ENCODE measurements at regions not wholly inside any gene's neighbourhood (a gene's known extent, or its start where the extent isn't known, plus 50 kb on each side); places are given as distances from the start of the nearest gene placed in this dataset.
"Not testable (repeated sequence)": the region's sequence is repeated elsewhere in the genome, so short reads cannot be mapped to it uniquely, and the experiment has no call there.

DNA sequence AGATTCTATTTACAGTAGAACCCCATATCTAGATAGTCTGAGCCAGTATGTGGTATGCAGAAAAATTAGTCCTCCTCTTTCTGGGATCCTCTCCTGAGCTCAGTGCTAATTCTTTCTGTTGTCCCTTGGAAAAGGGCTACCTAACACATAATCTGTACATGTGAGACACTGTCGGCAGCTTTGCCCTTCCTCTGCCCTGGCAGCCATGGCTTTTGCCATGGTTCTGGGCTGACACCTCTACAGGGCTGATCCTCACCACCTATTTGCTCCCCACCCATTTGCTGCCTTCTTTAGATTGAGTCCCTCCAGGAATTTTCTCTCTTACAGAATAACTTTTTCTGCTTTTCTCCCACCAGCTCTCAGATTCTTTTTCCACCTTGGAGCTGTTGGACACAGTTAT, 64.7 kb upstream of the MAP9 start:
- DNase-seq, result no peak

DNA sequence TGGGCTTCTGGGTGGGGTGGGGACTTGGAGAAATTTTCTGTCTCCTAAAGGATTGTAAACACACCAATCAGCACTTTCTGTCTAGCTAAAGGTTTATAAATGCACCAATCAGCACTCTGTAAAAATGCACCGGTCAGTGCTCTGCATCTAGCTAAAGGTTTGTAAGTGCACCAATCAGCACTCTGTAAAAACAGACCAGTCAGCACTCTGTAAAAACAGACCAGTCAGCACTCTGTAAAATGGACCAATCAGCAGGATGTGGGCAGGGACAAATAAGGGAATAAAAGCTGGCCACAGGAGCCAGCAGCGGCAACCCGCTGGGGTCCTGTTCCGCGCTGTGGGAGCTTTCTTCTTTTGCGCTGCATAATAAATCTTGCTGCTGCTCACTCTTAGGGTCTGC, 63.0 kb upstream of the MAP9 start:
- DNase-seq, result not testable (repeated sequence)

DNA sequence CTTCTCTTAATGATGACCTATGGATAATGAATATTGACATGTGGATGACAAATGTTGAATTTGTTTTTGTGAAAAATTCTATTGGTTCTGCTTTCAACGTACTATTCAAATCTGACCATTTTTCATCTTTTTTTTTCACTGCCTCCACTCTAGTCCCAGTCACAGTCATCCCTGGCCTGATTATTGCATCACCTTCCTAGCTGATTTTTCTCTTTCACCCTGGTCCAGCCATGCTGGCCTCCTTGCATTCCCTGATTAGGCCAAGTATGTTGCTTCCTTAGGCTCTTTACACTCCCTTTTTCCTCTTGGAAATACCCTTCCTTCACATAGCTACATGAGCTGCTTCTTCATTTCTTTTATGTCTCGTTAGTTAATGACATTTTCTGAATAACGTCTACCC, 58.1 kb upstream of the MAP9 start:
- DNase-seq, result no peak

DNA sequence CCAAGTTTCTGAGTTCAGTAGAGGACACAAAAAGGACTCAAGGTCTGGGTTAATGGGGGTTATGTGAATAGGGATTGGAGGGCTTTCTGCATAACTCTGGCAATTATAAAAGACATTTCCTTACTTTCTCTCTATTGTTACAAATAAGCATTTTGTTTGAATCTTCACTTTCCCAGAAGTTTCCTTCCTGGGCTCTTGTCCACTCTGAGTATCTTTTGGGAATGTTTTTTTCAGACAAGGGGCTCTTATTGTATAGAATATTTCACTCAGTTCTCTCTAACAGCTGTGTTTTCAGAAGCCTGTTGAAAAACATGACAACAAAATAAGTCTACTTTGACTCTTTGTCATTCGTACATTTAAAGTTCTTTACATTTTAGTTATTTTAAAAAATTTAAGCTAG, 57.6 kb upstream of the MAP9 start:
- no peak for DNase-seq

DNA sequence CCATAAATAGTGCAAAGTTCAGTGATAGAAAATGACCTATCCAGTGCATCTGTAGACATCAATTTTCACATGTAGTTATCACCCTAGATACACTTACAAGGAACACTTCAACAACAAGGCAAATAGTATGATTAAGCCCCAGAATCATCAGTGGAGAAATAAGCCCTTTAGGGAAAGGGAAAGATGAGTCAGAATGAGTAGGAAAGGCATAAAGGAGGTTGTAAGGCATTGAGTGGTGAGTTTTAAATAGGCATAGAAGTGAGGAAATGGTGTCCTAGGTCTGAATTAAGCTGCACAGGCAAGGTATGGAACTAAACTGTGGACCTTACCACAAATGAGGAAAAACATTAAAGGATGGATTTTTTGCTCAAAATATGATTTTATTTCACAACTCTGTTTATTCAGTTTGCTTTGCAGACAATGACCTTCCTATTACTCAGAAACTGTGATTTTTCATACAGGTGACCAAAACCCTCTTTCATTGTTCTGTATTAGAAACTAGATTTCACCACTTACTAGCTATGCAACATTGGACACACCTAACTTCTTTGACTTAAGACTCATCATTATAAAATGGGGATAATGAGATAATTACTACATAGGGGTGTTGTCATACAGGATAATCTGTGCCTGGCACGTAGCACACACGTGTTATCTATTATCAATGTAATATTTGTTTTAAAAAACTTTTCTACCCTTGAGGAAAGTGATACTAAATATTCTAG, 57.0 kb upstream of the MAP9 start:
- peak in 1 of 2 donors; percentile 35 for DNase-seq

DNA sequence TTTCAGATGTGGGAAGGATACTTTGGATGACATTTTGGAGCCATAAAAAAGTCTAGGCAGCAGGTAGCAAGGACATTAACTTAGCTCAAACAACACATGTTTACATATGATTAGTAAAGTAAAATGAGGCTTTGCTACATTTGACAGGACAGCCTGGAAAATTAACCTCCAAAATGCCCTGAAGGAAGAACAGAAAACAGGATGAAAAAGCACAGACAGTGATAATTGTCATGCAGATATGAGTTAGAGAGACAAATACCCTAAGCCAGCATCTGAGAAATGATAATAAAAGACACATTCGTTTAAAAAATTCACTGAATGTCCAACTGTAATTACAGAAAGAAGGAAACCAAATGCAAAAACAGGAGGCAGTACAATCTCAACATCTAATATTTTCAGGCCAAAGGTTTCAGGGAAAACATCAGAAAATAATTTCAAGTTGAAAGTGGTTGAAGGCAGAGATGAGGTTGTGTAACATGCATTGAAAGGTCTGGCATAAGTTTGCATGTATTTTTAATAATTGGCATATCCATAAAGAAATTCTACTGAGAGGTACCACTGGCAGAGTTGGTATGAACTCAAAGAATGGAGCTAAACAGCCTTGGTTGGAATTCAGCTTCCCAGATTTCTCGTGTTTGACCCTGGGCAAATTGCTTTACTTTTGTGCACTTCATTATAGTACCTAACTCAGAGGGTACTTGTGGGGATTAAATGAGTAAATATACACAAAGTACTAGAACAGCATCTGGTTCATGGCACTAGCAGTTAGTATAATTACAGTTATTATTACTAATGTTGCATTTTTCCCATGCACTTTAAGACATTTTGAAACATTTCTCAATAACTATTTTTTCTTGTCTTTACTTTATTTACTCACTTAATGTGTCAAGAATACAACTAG, 54.4 kb upstream of the MAP9 start:
- DNase-seq, result no peak

DNA sequence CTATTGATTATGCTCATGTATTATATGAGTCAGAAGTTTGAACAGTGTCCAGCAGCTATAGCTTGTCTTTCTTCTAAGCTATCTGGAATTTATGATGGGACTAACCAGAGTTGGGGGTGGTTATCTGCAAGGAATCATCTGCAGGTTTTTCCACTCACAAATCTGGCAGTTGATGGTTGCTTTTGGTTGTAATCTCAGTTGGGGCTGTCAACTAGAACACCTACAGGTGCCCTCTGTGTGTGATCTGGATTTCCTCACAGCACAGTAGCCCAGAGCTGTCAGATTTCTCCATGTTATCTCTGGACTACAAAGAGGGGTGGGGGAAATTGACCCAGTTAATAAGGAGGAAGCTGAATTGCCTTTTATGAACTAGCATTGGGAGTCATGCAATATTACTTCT, 51.4 kb upstream of the MAP9 start:
- DNase-seq, result no peak

DNA sequence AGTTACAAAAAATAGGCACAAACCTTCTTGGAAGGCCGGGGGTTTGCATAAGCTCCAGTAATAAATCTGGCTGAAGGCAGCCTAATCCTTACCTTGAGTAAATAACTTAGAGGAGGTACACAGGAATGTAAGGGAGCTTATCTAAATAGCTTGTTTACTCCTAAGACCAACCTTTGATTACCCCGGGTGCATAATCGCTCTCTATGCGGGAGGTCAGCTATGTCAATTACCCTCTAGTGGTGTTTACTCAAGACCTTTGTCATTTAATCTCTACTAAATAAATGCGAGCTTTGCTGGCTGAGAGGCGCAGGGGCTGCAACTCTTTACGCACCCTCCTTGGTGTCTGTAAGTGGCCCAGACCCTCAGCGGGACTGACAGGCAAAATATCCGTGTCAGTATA, 50.2 kb upstream of the MAP9 start:
- no peak for DNase-seq

Measured in bone marrow (tissue), 2 donors.